IgD-negative memory B cell (primary cell): ENCODE measurements at regions not wholly inside any gene's neighbourhood (a gene's known extent, or its start where the extent isn't known, plus 50 kb on each side); places are given as distances from the start of the nearest gene placed in this dataset.

Experiments used
- H3K27ac Mint-ChIP-seq, 3 donors: one replicate each; pipeline ENCODE4 v1.8.0; 2020 to 2022; ENCODE audit warnings: mild to moderate bottlenecking in 3 of 3, mixed read lengths in 3 of 3, moderate library complexity in 1 of 3
- H3K27me3 Mint-ChIP-seq: one replicate; pipeline ENCODE4 v1.8.0; 2021; ENCODE audit warnings: mixed read lengths
- H3K36me3 Mint-ChIP-seq: one replicate; pipeline ENCODE4 v1.8.0; 2020; ENCODE audit warnings: mild to moderate bottlenecking, mixed read lengths
- H3K4me1 Mint-ChIP-seq, 3 donors: one replicate each; pipeline ENCODE4 v1.8.0; 2020 to 2022; ENCODE audit warnings: mixed read lengths in 3 of 3, mild to moderate bottlenecking in 1 of 3
- H3K4me3 Mint-ChIP-seq, 4 donors: one replicate each; pipeline ENCODE4 v1.8.0; 2020 to 2022; ENCODE audit warnings: mild to moderate bottlenecking in 4 of 4, mixed read lengths in 4 of 4, moderate library complexity in 3 of 4
- H3K9me3 Mint-ChIP-seq, 3 donors: one replicate each; pipeline ENCODE4 v1.8.0; 2020 to 2021; ENCODE audit warnings: mixed read lengths in 3 of 3, mild to moderate bottlenecking in 1 of 3

DNA sequence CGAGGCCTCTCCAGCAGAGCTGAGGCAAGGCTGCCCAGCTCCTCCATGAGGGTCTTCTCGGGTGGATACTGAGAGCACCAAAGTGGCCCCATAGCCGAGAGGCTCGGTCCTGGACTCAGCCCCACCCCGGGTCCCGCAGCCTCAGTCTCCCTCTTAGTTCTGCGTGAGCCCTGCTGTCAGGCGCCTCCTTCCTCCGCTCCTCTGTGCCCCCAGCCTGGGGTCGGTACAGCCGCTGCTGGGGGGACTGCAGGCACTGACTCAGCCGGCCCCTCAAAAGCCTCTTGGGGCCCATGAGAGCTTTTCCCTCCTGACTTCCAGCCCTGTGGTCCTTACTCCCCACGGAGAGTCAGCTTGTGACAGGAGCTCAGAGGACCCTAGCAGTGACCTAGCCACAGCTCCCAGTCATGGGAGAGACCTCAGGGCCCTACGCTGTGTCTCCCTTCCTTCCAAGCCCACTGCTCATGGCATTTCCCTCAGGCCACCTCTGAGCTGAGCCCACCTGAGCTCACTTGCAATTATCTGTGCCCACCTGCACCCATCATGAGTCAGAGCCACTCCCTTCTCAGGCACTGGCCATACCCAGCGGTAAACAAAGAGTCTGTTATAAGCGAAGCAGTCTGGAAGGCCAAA is 295.0 kb upstream of the RTL1 start:
- Mint-ChIP-seq H3K27ac (no peak overlapping the region), H3K4me3 (no peak overlapping the region), H3K36me3 (no peaks in the 10 kb centered on the region), H3K9me3 (peaks cover 4 to 9% (median 6%) of the 10 kb centered on the region in 3 donors), H3K4me1 (no peaks in the 10 kb centered on the region), H3K27me3 (peaks cover 1% of the 10 kb centered on the region)

DNA sequence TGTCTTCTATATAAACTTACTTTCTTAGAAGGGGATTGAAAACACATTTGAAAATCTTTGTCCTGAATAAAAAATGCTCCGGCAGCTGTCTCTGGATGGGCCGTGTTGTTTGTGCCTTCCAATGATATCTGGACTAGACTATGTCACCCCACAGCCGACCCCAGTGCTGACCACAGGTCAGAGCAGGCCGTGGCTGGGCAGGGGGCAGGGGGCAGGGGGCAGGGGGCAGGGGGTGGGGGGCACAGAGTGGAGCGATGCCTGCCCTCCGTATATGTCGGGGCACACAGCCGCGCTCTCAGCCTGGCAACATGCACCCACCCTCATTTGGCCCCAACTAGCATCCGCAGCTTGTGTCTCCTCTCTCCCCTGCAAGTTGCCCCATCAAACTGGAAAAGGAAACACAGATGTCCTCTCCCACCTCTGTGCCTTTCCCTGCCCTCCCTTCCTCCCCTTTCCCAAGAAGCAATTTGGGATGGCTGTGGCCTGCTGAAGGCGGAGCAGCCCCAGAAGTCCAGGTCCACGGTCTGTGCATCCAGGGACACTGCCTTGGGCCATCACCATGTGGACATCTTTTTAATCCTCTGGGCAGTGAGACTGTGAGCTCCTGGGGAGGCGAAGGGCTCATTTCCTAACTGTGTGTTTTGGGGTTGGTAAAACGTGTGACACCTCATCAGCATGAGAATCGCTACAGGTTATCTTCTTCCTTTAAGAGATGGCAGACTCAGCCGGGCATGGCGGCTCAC is 295.7 kb upstream of the RTL1 start:
- Mint-ChIP-seq H3K9me3 (peaks cover 7 to 13% (median 10%) of the 10 kb centered on the region in 3 donors), H3K27me3 (peaks cover 1% of the 10 kb centered on the region), H3K4me3 (no peak overlapping the region), H3K36me3 (no peaks in the 10 kb centered on the region), H3K4me1 (no peaks in the 10 kb centered on the region), H3K27ac (no peak overlapping the region)

DNA sequence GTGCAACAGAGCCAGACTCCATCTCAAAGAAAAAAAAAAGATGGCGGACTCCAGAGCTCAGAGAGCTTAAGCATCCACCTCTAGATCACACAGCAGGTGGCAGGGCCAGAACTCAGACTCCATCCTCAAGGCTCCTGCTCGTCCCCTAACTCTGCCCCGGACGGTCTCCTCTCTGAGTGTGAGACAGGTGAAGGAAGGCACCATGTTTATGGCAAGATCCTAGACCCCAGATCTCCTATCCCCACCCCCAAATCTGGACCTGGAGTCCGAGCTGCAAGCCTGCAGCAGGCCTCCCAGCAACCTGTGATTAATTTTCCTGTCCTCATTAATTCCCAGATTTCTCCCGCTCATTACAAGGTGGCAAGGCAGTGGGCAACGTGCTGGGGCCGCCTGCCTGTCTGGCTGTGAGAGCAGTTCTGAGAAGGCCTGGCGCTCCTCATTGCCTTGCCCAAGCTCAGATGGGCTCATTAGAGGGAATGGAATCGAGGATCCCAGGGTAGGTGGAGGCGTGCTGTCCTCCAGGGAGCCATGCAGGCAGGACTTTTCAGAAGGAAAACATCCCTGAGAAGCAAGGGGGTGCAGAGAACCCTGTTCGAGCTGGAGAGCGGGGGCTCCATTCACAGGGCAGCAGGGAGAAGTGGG is 296.6 kb upstream of the RTL1 start:
- H3K4me1 Mint-ChIP-seq = no peaks in the 10 kb centered on the region
- H3K27me3 Mint-ChIP-seq = peaks cover 1% of the 10 kb centered on the region
- H3K9me3 Mint-ChIP-seq = peaks cover 9 to 16% (median 14%) of the 10 kb centered on the region in 3 donors
- H3K27ac Mint-ChIP-seq = no peak overlapping the region
- H3K4me3 Mint-ChIP-seq = no peak overlapping the region
- no peaks in the 10 kb centered on the region for H3K36me3 Mint-ChIP-seq

DNA sequence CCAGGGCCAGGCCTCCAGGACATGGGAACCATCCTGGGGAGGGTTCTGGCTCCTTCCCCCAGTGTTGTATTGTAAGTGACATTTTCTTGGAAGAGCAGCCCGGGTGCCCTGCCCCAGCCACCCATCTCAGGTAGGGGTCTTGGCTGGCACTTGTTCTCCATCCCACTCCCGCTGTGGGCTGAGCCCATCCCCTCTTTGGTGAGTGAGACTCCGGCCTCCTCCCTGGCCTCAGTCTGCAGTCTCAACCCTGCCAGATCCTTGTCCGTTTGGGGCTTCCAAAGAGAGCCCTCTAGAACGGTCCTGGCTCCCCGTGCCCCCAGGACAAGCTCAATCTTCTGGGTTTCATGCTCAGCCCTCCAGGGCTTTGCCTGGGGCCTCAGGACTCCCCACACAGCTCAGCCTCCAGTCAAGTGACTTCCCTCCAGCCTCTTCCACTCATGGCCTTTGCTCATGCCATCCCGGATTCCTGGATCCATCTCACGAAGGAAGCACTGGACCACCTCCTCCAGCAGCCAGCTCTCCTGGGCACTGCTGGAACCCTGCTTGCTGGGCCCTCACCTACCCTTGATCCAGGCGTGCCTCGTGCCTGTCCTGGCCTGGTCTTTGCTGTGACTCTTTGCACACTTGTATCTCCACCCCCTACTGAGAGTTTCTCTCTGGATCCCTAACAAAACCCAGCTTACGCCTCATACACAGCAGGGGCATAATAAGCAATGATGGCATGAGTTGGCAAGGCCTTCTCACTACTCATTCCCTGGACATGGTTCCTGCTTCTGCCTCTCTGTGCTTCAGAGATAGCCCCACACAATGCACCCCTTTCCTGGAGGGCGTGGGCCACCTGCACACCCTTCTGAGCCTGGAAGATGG is 297.4 kb upstream of the RTL1 start:
- Mint-ChIP-seq H3K4me3 (no peak overlapping the region), H3K36me3 (no peaks in the 10 kb centered on the region), H3K27me3 (peaks cover 1% of the 10 kb centered on the region), H3K27ac (peak overlapping the region in 1 of 3 donors; percentile 47), H3K4me1 (peaks cover 0 to 2% (median 0%) of the 10 kb centered on the region in 3 donors), H3K9me3 (peaks cover 9 to 20% (median 20%) of the 10 kb centered on the region in 3 donors)

DNA sequence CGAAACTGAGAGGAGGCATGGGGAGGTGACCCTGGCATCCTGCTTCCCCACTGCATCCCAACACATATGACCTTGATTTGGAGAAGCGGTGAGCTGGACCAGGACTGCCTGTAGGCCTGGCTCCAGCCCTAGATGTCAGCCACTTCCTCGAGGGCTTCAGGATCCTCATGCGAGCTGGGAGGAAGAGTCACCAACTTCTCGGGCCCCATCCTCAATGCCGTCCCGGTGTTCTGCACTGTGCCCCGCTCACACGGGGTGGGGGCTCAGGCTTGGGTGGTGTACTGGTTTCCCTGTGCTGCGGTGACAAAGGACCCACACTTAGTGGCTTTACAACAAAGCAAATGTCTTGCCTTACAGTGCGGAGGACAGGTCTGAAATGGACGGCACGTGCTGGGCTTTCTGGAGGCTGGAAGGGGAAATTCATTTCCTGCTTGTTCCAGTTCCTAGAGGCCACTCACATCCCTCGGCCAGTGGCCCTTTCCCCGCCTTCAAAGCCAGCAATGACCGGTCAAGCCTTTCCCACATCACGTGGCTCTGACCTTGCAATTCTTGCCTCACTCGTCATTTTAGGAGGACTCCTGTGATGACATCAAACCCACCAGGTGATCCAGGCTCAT is 298.1 kb upstream of the RTL1 start:
- Mint-ChIP-seq H3K4me3 (no peak overlapping the region), H3K9me3 (peaks cover 9 to 25% (median 22%) of the 10 kb centered on the region in 3 donors), H3K36me3 (no peaks in the 10 kb centered on the region), H3K27me3 (peaks cover 1% of the 10 kb centered on the region), H3K4me1 (peaks cover 0 to 2% (median 0%) of the 10 kb centered on the region in 3 donors), H3K27ac (peak overlapping the region in 1 of 3 donors; percentile 47)

DNA sequence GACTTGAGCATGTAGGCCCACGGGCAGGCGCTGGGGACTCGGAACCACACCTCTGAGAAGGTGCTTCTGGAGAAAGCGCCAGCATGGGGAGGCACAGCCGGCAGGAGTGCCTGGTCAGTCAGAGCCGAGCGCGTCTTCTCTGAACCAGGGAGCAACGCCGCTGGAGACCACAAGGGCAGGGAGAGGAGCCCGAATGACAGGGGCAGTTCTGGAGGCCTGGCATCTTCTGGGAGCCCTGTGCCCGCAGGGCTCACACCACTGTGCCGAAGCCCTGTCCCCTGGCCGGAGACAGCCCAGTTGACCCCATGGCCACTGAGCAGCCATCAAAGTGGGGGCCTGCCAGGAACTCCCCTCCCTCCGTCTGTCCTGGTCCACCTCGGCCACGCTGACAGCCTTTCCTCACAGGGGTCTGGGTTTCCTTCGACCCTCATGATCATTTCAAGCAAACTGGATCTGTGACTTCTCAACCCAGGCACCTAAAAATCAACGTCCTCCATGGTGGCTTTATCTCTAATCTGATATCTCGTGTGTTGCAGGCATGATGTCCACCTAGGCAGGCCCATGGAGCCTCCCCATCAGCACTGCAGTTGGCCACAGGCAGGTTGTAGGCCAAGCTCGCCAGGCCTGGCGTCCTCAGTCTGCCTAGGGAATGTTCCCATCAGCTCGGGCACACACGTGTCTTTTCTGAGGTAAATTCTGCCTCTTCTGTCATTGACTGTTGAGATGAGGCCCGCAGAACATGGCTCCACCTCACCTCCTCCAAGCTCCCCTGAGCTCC is 299.3 kb upstream of the RTL1 start:
- H3K4me1 Mint-ChIP-seq = peaks cover 0 to 2% (median 0%) of the 10 kb centered on the region in 3 donors
- no peak overlapping the region for H3K27ac Mint-ChIP-seq
- H3K9me3 Mint-ChIP-seq = peaks cover 12 to 33% (median 27%) of the 10 kb centered on the region in 3 donors
- no peaks in the 10 kb centered on the region for H3K36me3 Mint-ChIP-seq
- peaks cover 1% of the 10 kb centered on the region for H3K27me3 Mint-ChIP-seq
- H3K4me3 Mint-ChIP-seq = no peak overlapping the region

DNA sequence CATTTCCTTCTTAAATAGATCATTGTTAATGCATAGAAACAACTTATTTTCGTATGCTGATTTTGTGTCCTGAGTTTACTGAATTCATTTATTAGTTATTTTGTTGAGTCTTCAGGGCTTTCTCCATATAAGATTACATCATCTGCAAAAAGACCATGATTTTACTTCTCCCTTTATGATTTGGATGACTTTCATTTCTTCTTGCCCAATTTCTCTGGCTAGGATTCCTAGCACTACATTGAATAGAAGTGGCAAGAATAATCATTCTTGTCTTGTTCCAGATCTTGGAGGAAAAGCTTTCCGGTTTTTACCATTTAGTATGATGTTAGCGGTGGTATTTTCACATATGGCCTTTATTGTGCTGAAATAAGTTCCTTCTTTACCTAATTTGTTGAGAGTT is 303.0 kb upstream of the RTL1 start:
- peaks cover 2% of the 10 kb centered on the region for H3K36me3 Mint-ChIP-seq
- peaks cover 16 to 51% (median 38%) of the 10 kb centered on the region in 3 donors for H3K9me3 Mint-ChIP-seq

DNA sequence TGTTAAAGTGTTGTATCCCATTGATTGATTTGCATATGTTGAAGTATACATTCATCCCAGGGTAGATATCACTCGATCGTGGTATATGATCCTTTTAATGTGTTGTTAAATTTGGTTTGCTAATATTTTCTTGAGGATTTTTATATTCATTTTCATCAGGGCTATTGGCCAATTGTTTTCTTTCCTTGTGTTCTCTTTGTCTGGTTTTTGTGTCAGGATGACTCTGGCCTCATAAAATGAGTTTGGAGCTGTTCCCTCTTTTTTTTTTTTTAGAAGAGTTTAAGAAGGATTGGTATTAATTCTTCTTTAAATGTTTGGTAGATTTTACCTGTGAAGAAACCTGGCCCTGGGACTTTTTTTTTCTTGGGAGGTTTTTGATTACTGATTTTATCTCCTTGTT is 303.5 kb upstream of the RTL1 start:
- Mint-ChIP-seq H3K9me3 (peaks cover 16 to 55% (median 38%) of the 10 kb centered on the region in 3 donors), H3K4me3 (no peak overlapping the region), H3K4me1 (peaks cover 0 to 2% (median 0%) of the 10 kb centered on the region in 3 donors), H3K36me3 (peaks cover 2% of the 10 kb centered on the region), H3K27ac (no peak overlapping the region), H3K27me3 (peaks cover 1% of the 10 kb centered on the region)

More for the DNA sequence above, 303.0 kb upstream of the RTL1 start:
- Mint-ChIP-seq H3K27ac (no peak overlapping the region), H3K4me3 (no peak overlapping the region), H3K4me1 (peaks cover 0 to 2% (median 0%) of the 10 kb centered on the region in 3 donors), H3K27me3 (peaks cover 1% of the 10 kb centered on the region)

DNA sequence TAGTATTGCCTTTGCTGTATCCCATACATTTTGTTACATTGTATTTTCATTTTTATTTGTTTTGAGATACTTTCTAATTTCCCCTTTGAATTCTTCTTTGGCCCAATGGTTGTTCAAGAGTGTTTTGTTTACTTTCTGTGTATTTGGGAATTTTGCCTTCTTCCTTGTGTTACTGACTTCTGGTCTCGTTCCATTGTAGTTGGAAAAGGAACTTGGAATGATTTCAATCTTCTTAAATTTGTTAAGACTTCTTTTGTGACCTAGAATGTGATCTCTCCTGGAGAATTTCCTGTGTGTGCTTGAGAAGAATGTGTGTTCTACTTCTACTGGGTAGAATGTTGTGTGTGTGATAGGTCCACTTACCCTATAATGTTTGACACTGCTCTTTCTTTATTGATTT is 304.4 kb upstream of the RTL1 start:
- H3K27me3 Mint-ChIP-seq = peaks cover 1% of the 10 kb centered on the region
- H3K9me3 Mint-ChIP-seq = peaks cover 18 to 57% (median 40%) of the 10 kb centered on the region in 3 donors
- no peak overlapping the region for H3K27ac Mint-ChIP-seq
- H3K4me1 Mint-ChIP-seq = peaks cover 0 to 2% (median 0%) of the 10 kb centered on the region in 3 donors
- H3K36me3 Mint-ChIP-seq = peaks cover 4% of the 10 kb centered on the region
- H3K4me3 Mint-ChIP-seq = no peak overlapping the region

DNA sequence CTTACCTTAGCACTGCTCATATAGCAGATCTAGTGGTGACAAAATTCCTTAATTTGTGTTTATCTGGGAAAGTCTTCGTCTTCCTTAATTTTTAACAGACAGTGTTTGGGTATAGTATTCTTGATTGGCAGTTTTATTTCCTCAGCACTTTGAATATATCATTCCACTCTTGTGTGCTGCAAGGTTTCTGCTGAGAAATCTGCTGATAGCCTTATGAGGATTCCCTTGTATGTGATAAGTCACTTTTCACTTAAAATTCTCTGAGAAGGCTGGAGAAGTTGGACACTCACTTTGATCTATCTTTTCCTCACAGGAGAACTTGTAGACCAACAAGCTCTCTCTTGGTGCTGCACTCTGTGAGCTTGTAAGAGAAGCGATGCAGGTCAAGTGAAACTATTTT is 306.1 kb upstream of the RTL1 start:
- Mint-ChIP-seq H3K4me3 (no peak overlapping the region), H3K36me3 (peaks cover 4% of the 10 kb centered on the region), H3K27ac (no peak overlapping the region), H3K9me3 (peaks cover 11 to 48% (median 33%) of the 10 kb centered on the region in 3 donors), H3K27me3 (no peaks in the 10 kb centered on the region), H3K4me1 (peaks cover 0 to 2% (median 0%) of the 10 kb centered on the region in 3 donors)

DNA sequence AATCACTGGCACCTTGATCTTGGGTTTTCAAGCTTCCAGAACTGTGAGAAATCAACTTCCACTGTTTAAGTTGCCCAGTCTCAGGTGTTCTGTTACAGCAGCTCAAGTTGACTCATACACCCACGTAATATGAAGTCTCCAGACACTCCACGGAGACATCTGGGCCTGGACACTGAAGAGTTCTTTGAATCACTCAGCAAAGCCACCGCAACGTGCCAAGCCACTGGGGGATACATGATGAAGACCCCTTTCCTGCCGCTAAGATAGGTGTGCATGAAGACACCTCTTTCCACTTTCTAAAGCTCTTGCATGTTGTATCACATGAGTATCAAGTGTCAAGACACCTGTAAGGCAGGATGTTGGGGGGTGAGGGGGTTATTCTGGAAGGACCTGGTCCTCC is 311.7 kb upstream of the RTL1 start:
- no peak overlapping the region for H3K4me3 Mint-ChIP-seq

DNA sequence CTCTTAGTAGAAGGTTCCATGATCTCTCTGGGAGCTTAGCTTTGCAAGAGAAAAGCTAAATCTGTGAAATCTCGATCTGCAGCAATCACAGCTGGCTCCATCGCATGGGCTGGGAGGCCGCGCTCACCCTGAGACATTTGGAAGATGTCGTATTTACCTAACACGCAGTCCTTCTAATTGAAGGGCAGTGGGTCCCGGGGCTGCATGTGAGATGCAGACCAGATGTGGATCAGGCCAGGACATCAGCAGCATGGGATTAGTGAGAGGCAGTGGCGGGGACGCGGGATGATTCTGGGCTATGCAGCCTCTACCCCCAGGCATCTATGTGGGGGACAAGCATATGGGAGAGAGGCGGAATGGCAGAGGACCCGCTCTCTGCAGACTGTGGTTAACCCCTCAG is 312.4 kb upstream of the RTL1 start:
- Mint-ChIP-seq H3K4me3 (no peak overlapping the region), H3K27ac (no peak overlapping the region), H3K27me3 (no peaks in the 10 kb centered on the region), H3K9me3 (peaks cover 7 to 14% (median 11%) of the 10 kb centered on the region in 3 donors), H3K4me1 (no peaks in the 10 kb centered on the region), H3K36me3 (peaks cover 2% of the 10 kb centered on the region)

More for the DNA sequence above, 311.7 kb upstream of the RTL1 start:
- Mint-ChIP-seq H3K27me3 (no peaks in the 10 kb centered on the region), H3K36me3 (peaks cover 2% of the 10 kb centered on the region), H3K9me3 (peaks cover 7 to 14% (median 8%) of the 10 kb centered on the region in 3 donors), H3K4me1 (no peaks in the 10 kb centered on the region), H3K27ac (no peak overlapping the region)

DNA sequence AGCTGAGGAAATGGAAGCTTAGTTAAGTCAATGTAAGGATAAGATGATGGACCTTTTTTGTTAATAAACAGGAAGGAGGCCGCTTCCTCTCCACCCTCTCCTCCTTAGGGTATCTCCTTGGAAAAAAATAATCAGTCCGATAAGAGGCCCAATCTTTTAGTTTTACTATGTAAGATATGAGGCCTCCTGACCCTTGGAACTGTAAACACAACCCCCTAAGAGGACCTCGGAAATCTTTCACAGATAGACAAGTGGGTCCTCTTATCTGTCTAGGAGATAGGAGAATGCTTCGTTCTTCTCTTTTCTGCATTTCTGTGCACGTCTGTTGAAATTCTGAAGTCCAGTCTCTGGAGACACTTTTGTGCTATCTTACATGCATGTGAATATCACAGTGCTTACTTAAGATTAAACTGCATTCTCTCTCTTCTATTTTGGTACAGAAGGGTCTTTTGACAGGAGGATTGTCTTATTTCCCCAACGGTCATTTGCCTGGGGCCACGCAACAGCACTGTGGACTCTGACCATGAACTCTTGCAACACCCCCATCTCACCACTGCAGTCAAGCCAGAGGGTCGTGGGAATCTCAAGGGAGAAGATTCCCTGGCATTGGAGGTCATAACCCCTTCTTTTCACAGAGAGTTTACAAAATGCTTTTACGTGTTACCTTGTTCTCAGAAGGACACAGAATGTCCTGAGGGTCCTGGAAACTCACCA is 313.0 kb upstream of the RTL1 start:
- peaks cover 6 to 14% (median 11%) of the 10 kb centered on the region in 3 donors for H3K9me3 Mint-ChIP-seq
- H3K4me3 Mint-ChIP-seq = no peak overlapping the region
- no peaks in the 10 kb centered on the region for H3K27me3 Mint-ChIP-seq
- peaks cover 2% of the 10 kb centered on the region for H3K36me3 Mint-ChIP-seq
- H3K4me1 Mint-ChIP-seq = no peaks in the 10 kb centered on the region
- H3K27ac Mint-ChIP-seq = no peak overlapping the region
